ENCODE measurements at regions not wholly inside any gene's neighbourhood (a gene's known extent, or its start where the extent isn't known, plus 50 kb on each side); places are given as distances from the start of the nearest gene placed in this dataset.

DNA sequence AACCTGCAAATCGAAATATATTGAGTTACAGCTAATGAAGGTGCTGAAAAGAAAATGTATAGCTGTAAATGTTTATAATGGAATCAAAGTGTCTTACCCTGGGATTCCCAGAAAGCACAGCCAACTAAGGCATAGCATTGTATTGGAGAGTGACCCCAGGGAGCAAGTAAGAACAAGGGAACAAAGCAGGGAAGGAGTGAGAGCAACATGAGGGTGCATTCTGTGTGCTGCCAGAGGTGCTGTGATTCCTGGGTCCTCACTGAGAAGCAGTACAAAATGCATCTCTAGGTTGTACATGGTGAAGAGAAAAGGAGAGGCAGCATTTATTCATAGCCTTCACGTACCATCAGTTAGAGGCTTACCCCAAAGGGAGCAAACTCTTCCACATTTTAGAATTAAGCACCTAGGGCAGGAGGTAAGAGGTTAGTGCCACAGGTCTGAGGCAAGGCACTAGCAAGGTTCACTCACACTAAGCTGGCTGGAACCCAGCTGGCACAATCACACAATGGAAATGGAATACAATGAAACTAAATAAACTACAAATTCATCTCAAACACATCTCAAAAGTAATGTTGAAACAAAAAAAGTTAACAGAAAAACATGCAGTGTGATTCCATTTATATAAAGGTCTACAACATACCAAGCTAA, 151.5 kb upstream of the C2CD4B start:
- Mint-ChIP-seq H3K4me1 (ENCODE audit: unreplicated experiment) (no peaks in the 10 kb centered on the region), H3K4me3 (ENCODE audit: unreplicated experiment) (no peak overlapping the region), H3K9me3 (ENCODE audit: unreplicated experiment) (peaks cover 13% of the 10 kb centered on the region), H3K36me3 (ENCODE audit: unreplicated experiment) (peaks cover 3% of the 10 kb centered on the region), H3K27ac (ENCODE audit: unreplicated experiment) (no peak overlapping the region), H3K27me3 (ENCODE audit: unreplicated experiment) (peaks cover 46% of the 10 kb centered on the region)
- no peak for DNase-seq (ENCODE audit: extremely low spot score, unreplicated experiment)
- TF ChIP-seq, protein P1, sequence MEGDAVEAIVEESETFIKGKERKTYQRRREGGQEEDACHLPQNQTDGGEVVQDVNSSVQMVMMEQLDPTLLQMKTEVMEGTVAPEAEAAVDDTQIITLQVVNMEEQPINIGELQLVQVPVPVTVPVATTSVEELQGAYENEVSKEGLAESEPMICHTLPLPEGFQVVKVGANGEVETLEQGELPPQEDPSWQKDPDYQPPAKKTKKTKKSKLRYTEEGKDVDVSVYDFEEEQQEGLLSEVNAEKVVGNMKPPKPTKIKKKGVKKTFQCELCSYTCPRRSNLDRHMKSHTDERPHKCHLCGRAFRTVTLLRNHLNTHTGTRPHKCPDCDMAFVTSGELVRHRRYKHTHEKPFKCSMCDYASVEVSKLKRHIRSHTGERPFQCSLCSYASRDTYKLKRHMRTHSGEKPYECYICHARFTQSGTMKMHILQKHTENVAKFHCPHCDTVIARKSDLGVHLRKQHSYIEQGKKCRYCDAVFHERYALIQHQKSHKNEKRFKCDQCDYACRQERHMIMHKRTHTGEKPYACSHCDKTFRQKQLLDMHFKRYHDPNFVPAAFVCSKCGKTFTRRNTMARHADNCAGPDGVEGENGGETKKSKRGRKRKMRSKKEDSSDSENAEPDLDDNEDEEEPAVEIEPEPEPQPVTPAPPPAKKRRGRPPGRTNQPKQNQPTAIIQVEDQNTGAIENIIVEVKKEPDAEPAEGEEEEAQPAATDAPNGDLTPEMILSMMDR (IDR thresholded peaks at IDR 0.05) = no peak

DNA sequence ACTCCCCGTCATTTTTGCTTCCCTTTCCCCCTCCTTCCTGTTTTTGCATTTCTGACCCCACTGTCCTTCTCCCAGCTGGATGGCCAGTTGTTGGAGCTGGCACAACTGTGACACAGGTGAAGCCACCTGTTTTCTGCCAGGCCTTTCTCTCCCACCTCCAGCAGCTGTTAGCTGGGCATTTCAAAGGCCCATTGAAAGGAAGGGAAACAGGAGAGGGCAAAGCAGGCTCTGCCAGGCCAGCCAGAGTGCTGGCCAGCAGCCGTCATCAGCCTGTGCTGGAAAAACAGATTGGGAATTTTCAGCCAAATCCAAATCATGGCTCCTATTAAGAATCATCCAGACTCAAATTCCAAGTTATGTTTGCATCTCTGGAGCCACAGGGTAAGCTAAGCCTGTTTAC, 155.2 kb upstream of the C2CD4B start:
- TF ChIP-seq, protein P1 (IDR thresholded peaks at IDR 0.05) = no peak
- Mint-ChIP-seq H3K27ac (ENCODE audit: unreplicated experiment) (no peak overlapping the region), H3K9me3 (ENCODE audit: unreplicated experiment) (no peaks in the 10 kb centered on the region), H3K36me3 (ENCODE audit: unreplicated experiment) (no peaks in the 10 kb centered on the region), H3K4me3 (ENCODE audit: unreplicated experiment) (no peak overlapping the region), H3K4me1 (ENCODE audit: unreplicated experiment) (peaks cover 2% of the 10 kb centered on the region), H3K27me3 (ENCODE audit: unreplicated experiment) (peaks cover 53% of the 10 kb centered on the region)
- DNase-seq (ENCODE audit: extremely low spot score, unreplicated experiment) = no peak

DNA sequence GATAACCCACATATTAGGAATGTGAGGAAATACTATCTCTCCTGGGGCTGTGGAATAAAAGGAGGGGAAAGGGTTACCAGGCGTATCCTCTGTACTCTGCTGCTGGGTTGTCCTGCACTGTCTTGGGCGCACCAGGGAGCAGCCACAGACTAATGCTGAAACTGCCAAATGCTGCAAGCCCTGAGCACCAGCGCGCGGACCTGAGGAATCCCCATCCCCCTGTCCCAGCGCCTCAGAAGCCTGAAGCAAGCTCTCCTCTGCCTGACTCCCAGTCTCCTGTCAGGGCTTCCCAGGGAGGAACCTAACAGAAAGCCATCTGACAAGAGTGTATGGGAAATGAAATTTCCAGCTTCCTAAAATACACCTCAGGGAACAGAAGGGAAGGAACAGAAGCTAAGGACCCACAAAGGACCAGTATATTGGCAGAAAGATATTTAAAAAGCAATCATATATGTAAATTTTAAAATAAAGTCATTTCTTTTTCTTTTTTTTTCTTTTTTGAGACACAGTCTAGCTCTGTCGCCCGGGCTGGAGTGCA, 158.3 kb upstream of the C2CD4B start:
- peak; percentile 73 for DNase-seq (ENCODE audit: extremely low spot score, unreplicated experiment)
- no peak overlapping the region for H3K4me3 Mint-ChIP-seq (ENCODE audit: unreplicated experiment)
- H3K4me1 Mint-ChIP-seq (ENCODE audit: unreplicated experiment) = peaks cover 2% of the 10 kb centered on the region
- no peak overlapping the region for H3K27ac Mint-ChIP-seq (ENCODE audit: unreplicated experiment)
- peaks cover 42% of the 10 kb centered on the region for H3K27me3 Mint-ChIP-seq (ENCODE audit: unreplicated experiment)
- TF ChIP-seq, protein P1 (IDR thresholded peaks at IDR 0.05) = no peak
- H3K36me3 Mint-ChIP-seq (ENCODE audit: unreplicated experiment) = no peaks in the 10 kb centered on the region
- no peaks in the 10 kb centered on the region for H3K9me3 Mint-ChIP-seq (ENCODE audit: unreplicated experiment)

DNA sequence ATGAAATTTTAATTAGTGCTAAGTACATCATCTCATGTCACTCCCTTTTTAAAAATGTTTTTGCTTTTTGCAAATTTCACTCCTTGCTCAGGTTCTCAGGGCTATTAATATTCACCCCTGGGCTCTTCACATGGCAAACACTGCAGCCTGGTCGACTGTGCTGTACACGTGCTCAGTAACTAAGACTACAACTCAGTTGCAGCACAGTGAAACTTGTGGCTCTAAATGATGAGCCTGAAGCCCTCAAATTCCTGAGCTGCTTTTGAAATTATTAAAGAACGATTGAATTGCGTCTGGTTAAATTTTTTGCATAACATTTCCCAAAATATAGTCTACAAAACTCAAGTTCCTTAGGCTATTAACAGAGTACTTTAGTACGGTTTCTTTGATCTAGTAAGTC, 159.3 kb upstream of the C2CD4B start:
- DNase-seq (ENCODE audit: extremely low spot score, unreplicated experiment) = no peak
- TF ChIP-seq, protein P1 (IDR thresholded peaks at IDR 0.05) = no peak
- H3K9me3 Mint-ChIP-seq (ENCODE audit: unreplicated experiment) = no peaks in the 10 kb centered on the region
- peaks cover 2% of the 10 kb centered on the region for H3K4me1 Mint-ChIP-seq (ENCODE audit: unreplicated experiment)
- no peak overlapping the region for H3K27ac Mint-ChIP-seq (ENCODE audit: unreplicated experiment)
- peaks cover 37% of the 10 kb centered on the region for H3K27me3 Mint-ChIP-seq (ENCODE audit: unreplicated experiment)
- H3K4me3 Mint-ChIP-seq (ENCODE audit: unreplicated experiment) = no peak overlapping the region
- no peaks in the 10 kb centered on the region for H3K36me3 Mint-ChIP-seq (ENCODE audit: unreplicated experiment)

DNA sequence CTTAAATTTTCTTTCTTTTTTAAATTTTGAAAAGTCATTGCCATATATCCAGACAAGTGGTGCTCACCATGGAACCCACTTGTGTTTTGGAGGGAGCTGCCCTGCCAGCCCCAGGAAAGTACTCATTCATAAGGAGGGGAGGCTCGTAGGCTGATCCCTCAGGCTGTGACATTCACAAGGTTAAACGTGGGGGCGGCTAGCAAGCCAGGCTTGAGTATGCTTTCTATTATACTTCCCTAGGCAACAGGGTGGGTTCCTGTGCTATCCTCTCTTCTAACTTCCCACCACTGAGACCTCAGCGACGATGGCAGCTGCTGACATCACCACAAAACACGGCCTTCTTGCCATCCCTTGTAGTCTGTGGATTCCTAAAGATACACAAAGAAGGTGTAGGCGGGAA, 160.5 kb upstream of the C2CD4B start:
- H3K27me3 Mint-ChIP-seq (ENCODE audit: unreplicated experiment) = peaks cover 31% of the 10 kb centered on the region
- TF ChIP-seq, protein P1 (IDR thresholded peaks at IDR 0.05) = no peak
- H3K27ac Mint-ChIP-seq (ENCODE audit: unreplicated experiment) = no peak overlapping the region
- no peaks in the 10 kb centered on the region for H3K9me3 Mint-ChIP-seq (ENCODE audit: unreplicated experiment)
- peaks cover 2% of the 10 kb centered on the region for H3K4me1 Mint-ChIP-seq (ENCODE audit: unreplicated experiment)
- no peaks in the 10 kb centered on the region for H3K36me3 Mint-ChIP-seq (ENCODE audit: unreplicated experiment)
- H3K4me3 Mint-ChIP-seq (ENCODE audit: unreplicated experiment) = no peak overlapping the region
- peak; percentile 49 for DNase-seq (ENCODE audit: extremely low spot score, unreplicated experiment)

Data from osteocyte (in vitro differentiated cells).